H1 (cell line): ENCODE measurements at regions not wholly inside any gene's neighbourhood (a gene's known extent, or its start where the extent isn't known, plus 50 kb on each side); places are given as distances from the start of the nearest gene placed in this dataset.

Source experiments
- ATF3 ChIP-seq: IDR thresholded peaks from 2 replicates; pipeline ENCODE4 v1.6.1; 2011; ENCODE audit warnings: low read depth, mild to moderate bottlenecking, low read length; ENCODE audit not compliant: insufficient read depth
- CTCF ChIP-seq, 3 experiments: IDR thresholded peaks; 1 replicate in 2 of 3; 2 replicates in 1 of 3; pipeline versions ENCODE4 v1.5.1 to v1.6.1; 2011; ENCODE audit warnings: low read length in 3 of 3, mild to moderate bottlenecking in 3 of 3, inconsistent platforms in 2 of 3, low read depth in 1 of 3, moderate library complexity in 1 of 3; ENCODE audit not compliant: insufficient read depth in 1 of 3; ENCODE audit errors: control extremely low read depth in 1 of 3
- GTF2F1 ChIP-seq: IDR thresholded peaks from 2 replicates; pipeline ENCODE4 v1.6.1; 2012; ENCODE audit warnings: low read depth, low read length, improper control_type of control experiment, borderline replicate concordance
- NRF1 ChIP-seq: IDR thresholded peaks from 2 replicates; pipeline ENCODE4 v1.6.1; 2011; ENCODE audit warnings: mild to moderate bottlenecking, low read depth, low read length, improper control_type of control experiment
- POLR2A ChIP-seq, 2 experiments: IDR thresholded peaks; 1 replicate in 1 of 2; 2 replicates in 1 of 2; pipeline ENCODE4 v1.6.1; 2011; ENCODE audit warnings: low read depth in 2 of 2, low read length in 2 of 2, mild to moderate bottlenecking in 2 of 2; ENCODE audit errors: control extremely low read depth in 1 of 2
- POLR2AphosphoS5 ChIP-seq: IDR thresholded peaks from 2 replicates; pipeline ENCODE4 v1.6.1; 2011; ENCODE audit warnings: low read depth, low read length
- RBBP5 ChIP-seq: IDR thresholded peaks from 2 replicates; pipeline ENCODE4 v1.7.1; 2012; ENCODE audit warnings: low read depth, mild to moderate bottlenecking, inconsistent platforms, low read length, moderate library complexity, borderline replicate concordance
- RFX5 ChIP-seq: IDR thresholded peaks from 2 replicates; pipeline ENCODE4 v1.6.1; 2011; ENCODE audit warnings: low read depth, low read length, improper control_type of control experiment, borderline replicate concordance
- TAF1 ChIP-seq: IDR thresholded peaks from 2 replicates; pipeline ENCODE4 v1.6.1; 2011; ENCODE audit warnings: mild to moderate bottlenecking, low read depth, low read length
- ZNF274 ChIP-seq: IDR thresholded peaks from 2 replicates; pipeline ENCODE4 v1.7.0; 2012; ENCODE audit warnings: low read length, borderline replicate concordance; ENCODE audit errors: extremely low read depth
- TF ChIP-seq, protein P1 (sequence below): IDR thresholded peaks from 2 replicates; pipeline ENCODE4 v1.6.1; 2012; ENCODE audit warnings: inconsistent platforms

DNA sequence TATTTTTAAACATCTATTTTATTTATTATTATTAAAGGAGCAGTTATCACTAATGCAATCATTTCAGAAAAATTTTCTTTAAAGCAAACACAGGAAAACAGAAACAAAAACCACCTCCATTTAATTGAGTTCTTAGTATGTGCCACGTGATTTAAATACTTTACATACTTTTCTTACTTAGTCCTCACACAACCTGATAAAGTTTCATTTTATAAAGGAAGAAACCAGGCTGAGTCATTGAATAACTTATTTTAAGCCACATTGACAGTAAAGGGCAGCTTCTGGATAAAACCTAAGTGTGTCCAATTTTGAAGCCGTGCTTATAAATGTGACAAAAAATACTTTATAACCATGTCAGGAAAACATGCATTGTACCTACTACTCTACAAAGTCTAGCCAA lies 57.1 kb upstream of the PCED1B start:
- TF ChIP-seq GTF2F1 (no peak), CTCF (IDR thresholded peaks at IDR 0.05; ENCODE audit: control extremely low read depth in 1 of 3, insufficient read depth in 1 of 3, low read depth in 1 of 3, low read length in 3 of 3) (no peak), POLR2A (IDR thresholded peaks at IDR 0.05; ENCODE audit: control extremely low read depth in 1 of 2, low read depth in 2 of 2, low read length in 2 of 2) (no peak), ATF3 (no peak), NRF1 (no peak), RBBP5 (no peak), TAF1 (no peak), RFX5 (no peak), ZNF274 (no peak), POLR2AphosphoS5 (no peak)
- TF ChIP-seq, protein P1, sequence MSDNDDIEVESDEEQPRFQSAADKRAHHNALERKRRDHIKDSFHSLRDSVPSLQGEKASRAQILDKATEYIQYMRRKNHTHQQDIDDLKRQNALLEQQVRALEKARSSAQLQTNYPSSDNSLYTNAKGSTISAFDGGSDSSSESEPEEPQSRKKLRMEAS = no peak
